Stimulated activated CD8-positive, alpha-beta memory T cell treated with anti-CD3 and anti-CD28 coated beads, Interleukin-4, amount 100 ng/mL, for 1 hour (primary cell): ENCODE measurements at regions not wholly inside any gene's neighbourhood (a gene's known extent, or its start where the extent isn't known, plus 50 kb on each side); places are given as distances from the start of the nearest gene placed in this dataset.

Experiments
- DNase-seq, 2 donors: peaks; one replicate each; pipeline ENCODE4 v3.0.0-alpha.2; 2020; ENCODE audit warnings: low read depth in 2 of 2, low spot score in 1 of 2

DNA sequence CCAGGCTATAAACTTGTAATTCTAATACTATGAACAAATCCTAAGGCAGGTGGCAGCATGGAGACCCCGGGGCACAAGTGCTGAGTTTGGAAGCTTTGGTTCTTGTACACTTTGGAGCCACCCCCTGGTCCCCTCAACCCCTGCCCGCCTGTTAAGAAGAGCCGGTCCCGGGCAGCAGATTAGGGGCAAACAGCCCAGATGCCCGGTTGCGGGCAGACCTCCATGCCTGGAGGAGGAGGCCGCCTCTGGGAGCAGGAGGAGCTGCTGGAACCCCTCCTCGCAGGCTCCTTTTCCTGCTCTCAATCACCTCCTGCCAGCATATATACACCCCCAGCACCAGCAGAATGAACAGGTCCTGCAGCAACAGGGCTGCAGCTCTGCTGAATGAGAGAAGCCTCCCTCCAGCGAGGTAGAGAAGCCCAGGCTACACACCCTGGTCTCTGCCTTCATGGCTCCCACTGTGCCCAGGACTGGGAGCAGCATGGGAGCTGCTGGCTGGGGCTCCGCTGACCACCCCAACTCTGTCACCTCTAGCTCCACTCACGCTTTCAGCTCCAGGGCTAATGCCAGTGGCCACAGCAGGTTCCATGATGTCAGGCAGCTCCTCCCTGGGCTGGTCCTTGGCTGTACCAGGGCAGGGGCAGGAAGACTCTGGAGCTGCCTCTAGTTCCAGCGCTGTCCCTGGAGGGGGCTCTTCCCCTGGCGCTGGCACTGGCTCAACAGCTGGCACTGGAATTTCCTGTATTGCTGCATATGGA is 1713.5 kb upstream of the ACO1 start:
- DNase-seq: no peak

DNA sequence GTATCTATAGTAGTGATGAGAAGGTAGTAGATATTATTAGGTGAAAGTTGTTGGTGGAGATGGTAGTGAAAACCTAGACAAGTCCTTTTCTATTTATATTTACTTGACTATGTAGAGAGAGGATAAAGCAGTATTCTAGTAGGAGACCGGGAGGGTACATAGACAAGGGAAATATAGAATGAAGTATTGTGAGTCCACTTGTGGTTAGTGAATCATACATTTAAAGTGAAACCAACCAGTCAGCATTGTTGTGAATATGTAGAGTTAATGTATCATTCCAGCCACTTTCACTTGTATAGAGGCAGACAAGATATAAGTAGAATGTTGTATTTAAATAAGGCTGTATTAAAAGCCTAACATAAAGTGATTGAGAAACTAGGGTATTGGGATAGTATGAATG is 1711.3 kb upstream of the ACO1 start:
- no peak for DNase-seq

DNA sequence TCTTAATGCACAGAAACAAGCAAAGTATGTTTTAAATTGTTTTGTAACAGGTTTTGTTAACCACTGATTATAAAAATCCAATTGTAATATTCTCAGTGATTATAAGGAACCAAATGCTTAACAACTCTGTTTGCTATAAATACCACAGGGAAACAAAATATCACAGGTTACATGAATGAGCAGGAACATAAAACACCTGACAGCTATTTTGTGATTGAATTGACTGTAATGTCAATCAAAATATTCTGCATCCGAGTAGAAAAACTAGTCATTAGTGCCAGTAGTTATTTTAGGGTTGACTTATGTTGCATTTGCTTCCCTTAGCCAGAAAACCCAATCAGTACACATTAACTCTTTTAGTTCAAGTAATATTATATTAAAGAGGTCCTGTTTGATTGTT is 1707.8 kb upstream of the ACO1 start:
- no peak for DNase-seq

DNA sequence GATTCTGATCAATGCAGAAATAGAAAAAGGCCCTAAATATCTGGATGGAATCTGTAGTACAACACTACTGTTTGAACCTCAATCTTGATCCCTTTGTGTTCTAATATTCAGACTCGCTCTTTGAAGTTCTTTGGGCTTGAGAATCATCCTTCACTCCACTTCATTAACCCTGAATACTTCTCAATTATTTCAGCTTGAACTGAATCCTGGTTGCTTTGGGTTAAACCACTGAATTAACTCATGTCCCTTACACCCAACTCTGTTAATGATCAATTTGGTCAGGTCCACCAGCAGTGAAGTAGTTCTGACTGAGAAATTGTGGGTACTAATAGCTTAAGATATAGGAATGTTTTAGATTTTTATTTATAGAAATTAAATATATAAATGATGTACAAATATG is 1707.2 kb upstream of the ACO1 start:
- no peak for DNase-seq

DNA sequence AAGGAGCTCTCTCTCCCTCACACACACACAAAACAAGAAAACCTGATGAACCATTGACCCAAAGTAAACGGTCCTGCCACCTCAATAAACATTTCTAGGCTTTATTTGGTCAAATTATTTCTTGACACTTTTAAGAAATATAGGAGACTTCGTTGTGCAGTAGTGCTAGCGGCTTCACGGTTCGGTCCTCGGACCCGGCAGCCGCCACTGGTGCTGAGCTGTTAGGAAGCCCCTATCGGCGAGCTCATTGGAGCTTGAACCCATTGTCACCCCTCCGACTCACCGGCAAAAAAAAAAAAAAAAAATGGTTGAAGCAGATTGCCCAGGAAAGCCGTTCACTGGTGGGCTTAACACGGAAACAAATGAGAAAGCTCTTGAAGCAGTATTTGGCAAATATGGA is 1695.6 kb upstream of the ACO1 start:
- DNase-seq: no peak

DNA sequence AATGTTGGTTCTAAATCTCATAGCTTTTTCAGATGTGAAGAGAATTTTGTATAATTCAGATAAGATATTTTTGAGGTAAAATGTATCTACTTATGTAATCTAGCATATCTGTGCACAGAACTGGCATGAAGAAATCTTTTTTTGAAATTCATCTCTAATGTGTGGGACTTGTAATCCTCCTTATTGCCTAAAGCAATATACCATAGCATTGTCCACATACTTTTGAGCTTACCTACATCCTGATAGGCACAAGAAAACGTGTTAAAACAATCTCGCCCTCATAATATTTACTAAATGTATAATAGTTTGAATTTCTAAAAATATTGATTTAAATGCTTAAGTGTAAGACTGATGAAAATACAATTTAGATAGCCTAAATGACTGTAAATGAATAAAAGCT is 1686.5 kb upstream of the ACO1 start:
- DNase-seq: no peak

DNA sequence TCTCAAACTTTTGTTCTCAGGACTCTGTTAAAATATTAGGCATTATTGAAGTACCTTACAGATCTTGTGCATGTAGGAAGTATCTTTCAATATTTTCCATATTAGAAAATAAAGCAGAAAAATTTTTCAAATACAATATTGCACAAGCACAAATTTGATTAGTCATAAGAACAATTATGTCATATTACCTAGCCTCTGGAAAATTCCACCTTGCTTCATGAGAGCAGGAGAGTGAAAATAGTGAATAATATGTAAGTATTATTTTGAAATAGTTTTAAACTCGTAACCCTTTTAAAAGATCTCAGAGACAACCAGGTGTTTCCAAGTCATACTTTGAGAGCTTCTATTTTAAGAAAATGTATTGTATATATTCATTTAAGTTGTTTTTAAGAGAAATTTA is 1672.9 kb upstream of the ACO1 start:
- DNase-seq: no peak

DNA sequence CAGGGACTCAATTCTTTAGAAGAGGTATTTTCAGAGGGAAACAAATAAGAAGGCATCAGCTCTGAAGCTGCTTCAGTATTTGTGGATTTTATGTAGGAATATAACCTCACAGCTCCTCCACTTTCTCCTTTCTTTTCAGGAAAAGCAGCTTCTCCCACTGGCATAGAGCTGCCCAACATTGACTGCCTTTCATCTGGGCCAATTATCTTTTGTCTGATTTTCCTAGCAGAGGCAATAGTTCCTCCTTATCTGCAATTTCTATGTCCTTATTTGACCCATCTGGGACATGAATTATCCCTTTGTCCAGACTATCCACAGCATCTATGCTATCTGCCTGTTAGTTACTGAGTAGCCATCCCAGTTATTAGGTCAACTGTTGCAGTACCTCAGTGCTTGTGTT is 1671.2 kb upstream of the ACO1 start:
- no peak for DNase-seq

DNA sequence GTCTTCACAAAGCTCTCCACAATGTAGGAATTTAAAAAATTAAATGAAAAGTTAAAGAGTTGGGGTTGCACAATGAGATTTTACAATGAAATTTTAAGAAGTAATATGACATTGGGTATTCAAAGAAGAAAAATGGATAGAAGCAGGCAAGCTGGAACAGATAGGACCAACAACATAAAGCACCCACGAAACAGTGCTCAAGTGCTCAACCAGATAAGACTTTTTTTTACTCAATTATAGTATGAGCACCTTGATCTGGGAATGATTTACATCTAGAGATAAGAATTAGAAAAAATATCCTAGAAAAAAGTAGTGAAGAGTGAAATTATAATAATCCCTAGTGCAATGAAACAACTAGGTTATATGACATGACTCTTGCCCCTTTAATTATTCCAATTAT is 1670.1 kb upstream of the ACO1 start:
- DNase-seq: no peak

DNA sequence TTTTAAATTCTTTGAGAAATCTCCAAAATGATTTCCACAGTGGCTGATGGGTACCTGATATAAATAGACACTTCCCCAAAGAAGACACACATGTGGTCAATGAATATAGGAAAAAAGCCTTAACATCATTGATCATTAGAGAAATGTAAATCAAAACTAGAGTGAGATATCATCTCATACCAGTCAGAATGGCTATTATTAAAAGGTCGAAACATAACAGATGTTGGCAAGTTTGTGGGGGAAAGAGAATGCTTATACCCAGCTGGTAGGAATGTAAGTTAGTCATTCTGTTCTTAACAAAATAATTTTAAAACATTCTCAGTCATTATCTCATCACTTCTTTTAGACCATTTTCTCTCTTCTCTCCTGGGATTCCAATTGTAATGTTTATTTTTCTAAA is 1666.0 kb upstream of the ACO1 start:
- DNase-seq: no peak

DNA sequence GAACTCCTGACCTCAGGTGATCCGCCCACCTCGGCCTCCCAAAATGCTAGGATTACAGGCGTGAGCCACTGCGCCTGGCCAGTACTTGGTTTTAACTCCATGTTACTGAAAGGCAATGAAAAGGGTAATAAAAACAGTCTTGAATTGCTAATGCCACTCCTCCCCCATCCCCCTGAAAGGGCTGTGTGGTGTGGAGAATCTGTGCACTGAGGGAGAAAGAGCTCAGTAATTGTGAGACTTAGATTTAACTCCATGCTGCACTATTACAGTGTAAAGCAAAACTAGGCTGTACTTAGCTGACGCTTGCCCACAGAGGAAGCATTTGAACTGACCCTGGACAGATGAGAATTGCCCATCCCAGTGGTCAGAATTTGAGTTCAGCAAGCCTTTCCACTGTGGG is 1662.4 kb upstream of the ACO1 start:
- no peak for DNase-seq

DNA sequence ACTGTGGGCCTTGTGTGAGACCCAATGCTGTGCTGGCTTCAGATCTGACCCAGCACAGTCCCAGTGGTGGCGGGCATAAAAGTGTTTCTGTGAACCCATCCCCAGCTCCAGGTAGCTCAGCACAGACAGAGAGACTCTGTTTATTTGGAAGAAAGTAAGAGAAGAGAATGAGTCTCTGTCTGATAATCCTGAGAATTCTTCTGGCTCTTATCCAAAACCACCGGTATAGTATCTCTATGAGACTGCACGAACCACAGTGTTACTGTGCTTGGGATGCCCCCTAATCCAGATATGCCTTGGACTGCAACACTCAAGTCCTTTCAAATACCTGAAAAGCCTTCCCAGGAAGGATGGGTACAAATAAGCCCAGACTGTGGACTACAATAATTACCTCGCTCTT is 1660.8 kb upstream of the ACO1 start:
- no peak for DNase-seq

DNA sequence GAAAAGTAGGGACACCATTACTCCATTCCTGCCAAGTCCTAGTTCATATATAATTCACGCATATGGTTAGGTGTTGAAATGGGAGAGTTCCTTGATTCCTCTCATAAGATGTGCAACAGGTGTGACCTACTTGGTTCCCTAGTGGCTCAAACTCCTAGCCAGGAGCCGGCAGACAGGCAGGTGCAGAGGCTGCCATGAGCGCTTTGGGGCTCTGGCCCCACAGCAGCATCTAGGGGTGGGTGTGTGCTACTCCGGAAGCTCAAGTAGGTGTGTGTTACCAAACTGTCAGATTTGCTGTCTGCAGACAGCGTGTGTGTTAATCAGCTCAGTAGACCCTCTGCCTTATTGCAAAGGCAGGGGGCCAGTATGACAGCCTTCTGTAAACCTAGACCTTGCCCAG is 1652.4 kb upstream of the ACO1 start:
- DNase-seq: no peak

DNA sequence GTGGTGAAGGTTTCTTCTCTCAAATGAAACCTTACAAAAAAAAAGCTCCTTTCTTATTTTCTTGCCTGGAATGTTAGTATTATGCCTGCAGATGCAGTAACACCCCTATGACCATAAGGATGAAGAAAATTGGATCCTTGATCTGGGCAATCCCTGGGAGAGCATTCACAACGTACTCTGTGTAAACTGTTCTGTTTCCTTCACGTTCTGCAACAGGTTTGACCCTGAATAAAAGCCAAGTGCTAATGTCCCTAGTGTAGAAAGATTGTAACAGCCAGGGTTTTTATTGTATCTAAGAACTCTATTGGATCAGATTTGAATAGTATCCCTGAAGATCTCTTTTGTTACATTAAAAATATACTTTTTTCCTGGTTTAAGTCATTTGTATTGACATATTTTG is 1639.6 kb upstream of the ACO1 start:
- no peak for DNase-seq

DNA sequence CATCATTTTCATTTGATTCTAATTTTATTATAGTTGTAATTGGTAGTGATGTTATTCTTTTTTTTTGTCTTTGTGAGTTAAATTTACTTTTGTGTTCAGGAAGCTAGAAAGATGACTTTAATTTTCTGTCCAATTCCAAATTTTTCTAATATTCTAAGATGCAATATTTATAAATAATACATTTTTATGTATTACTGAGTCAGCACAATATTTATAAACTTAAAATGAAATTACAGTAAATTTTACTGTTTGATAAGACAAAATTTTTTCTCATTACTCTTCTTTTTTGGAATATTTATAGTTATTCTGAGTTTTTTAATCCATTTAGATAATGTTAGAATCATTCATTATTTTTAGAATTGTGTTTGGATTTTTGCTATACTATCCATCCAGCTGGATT is 1637.9 kb upstream of the ACO1 start:
- DNase-seq: no peak

DNA sequence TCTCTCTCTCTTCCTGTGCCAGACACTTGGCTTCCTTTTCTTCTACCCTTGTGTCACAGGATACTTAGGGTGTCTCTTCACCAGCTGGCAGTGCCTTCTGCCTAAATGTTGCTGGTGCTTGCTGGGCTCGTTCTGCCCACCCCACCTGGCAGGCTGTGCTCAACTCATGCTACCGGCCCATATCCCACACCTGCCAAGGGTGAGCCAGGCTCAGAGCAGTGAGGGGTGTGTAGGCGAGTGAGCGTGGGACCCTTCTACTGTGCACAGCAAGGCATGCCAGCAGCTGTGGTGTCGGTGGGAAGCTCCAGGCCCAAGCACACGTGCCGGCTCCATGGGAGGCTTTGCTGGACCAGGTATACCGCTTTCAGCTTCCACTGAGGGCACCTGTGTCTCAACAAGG is 1626.7 kb upstream of the ACO1 start:
- no peak for DNase-seq

DNA sequence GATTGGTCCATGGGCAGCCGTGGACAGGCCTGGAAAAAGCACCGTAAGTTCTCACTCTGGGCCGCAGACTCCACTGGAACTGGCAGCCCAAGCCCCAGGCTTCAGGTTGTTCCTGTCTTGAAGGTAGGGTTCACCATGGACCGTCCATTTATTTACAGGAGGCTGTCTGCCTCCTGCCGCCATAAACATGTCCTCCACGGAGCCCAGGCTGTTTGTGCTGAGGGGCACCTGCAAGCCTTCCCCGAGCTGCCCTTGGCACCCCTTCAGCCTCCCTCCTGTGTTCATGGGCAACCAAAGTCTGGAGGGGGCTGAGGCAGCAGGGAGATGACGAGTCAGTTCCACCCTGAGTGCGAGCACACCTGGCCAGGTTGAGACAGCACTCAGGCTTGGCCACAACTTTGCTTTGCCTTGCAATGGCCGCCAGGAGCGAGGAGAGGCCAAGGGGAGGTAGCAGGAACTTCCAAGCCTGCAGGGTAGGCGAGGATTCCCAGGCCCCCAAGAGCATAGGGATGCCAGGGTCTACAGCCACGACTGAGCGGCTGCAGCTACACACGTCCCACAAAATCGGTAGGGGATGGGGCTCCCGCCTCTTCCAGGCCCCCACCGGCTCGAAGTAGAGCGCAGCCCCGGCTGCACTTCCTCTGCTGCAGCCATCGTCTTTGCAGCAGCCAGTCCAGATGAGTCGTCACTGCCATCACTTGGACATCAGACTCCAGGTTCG is 1625.6 kb upstream of the ACO1 start:
- no peak for DNase-seq

DNA sequence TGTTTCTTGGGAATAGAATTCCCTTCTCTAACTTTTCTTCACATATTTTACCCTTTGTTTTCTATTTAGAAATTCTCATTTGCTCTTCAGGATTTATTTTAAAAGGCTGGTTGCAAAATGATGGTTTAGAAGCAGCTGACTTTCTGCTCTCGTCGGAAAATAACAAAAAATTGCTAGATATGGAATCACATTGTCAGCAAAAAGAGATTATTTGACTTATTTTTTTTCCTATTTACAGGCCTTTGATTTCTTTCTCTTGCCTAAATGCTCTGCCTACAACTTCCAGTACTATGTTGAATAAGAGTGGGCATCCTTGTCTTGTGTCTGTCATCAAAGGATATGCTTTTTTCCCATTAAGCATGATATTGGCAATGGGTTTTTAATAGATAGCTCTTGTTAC is 1619.1 kb upstream of the ACO1 start:
- DNase-seq: no peak

DNA sequence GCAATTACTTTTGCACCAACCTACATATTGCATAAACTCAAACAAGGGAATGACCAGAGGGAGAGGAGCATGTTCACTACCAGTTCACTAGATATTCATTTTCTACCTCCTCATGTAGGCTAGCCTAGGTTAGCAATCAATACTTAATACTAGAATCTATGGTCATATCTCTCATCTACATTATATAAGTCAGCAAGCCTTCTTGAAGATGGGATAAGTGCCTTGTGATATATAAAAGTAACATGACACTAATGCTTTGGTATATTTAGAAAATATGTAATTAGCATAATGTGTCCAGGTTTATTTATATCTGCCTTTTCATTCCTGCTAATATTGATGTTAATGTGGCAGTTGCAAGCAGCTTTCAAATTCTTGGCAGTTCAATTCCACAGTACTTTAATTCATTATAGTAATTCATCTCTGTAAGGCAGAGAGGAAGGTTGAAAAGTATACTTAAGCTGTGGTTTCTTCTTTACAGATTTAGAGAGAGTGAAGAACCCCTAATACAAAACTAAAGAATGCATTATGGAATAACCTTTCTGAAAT is 1613.2 kb upstream of the ACO1 start:
- DNase-seq: no peak

DNA sequence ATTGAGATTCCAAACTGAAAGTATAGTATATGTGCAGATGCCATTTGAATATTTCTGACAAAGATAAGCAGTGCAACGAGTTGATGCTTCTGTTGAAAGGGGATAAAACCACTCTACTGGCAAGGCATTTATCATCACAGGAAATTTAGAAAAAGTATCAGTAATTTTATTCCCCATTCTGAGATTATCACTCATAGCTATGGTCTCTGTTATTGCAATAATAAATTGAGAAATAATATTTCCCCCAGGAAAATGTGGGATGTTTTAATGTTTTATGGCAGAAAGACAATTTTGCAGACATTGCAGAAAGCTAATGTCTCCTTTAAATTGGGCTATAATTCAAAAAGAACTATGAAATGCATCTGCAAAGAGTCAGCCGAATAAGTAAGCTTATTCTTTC is 1612.7 kb upstream of the ACO1 start:
- no peak for DNase-seq

DNA sequence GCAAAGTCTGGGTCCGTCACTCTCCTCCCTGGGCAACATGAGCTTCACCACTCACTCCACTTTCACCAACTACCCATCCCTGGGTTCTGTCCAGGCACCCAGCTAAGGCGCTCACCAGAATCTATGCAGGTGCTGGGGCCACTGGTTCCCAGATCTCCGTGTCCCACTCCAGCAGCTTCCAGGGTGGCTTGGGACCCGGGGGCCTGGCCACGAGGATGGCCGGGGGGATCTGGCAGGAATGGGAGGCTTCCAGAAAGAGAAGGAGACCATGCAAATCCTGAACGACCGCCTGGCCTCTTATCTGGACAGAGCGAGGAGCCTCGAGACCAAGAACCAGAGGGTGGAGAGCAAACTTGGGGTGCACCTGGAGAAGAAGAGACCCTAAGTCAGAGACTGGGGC is 1611.0 kb upstream of the ACO1 start:
- no peak for DNase-seq

DNA sequence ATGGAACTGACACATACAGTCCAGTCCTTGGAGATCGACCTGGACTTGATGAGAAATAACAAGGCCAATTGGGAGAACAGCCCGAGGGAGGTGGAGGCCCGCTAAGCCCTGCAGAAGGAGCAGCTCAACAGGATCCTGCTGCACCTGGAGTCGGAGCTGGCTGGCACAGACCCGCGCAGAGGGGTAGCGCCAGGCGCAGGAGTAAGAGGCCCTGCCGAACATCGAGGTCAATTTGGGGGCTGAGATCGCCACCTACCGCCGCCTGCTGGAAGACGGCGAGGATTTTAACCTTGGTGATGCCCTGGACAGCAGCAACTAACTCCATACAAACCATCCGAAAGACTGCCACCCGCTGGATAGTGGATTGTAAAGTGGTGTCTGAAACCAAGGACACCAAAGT is 1610.1 kb upstream of the ACO1 start:
- no peak for DNase-seq

DNA sequence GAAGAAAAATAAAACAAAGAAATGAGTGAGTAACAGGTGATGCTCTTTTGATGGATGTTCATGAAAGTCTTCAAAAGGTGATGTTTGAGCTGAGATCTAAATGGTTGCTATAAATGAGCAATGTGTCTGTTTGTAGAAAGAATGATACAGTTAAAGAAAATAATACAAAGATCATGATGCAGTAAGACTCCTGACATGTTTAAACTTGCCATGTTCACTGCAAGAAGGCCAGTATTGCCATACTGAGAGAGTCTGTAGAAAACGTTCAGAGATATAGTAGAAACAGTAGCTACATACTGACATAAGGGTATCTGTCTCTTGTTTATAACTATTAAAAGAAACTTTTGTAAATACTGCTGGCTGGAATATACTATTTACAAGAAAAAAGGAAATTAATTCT is 1609.2 kb upstream of the ACO1 start:
- no peak for DNase-seq
